Activated CD4-positive, alpha-beta T cell treated with anti-CD3 and anti-CD28 coated beads, Interleukin-2, amount 50 U/mL, for 16 hours (primary cell): ENCODE measurements at regions not wholly inside any gene's neighbourhood (a gene's known extent, or its start where the extent isn't known, plus 50 kb on each side); places are given as distances from the start of the nearest gene placed in this dataset.
"Not testable (repeated sequence)": the region's sequence is repeated elsewhere in the genome, so short reads cannot be mapped to it uniquely, and the experiment has no call there.

Source experiments
- DNase-seq: peaks from one replicate; pipeline ENCODE4 v3.0.0-alpha.2; 2020

GRCh38 chr3:89533275-89533674, 425.9 kb downstream of the EPHA3 start:
- DNase-seq: no peak

DNA sequence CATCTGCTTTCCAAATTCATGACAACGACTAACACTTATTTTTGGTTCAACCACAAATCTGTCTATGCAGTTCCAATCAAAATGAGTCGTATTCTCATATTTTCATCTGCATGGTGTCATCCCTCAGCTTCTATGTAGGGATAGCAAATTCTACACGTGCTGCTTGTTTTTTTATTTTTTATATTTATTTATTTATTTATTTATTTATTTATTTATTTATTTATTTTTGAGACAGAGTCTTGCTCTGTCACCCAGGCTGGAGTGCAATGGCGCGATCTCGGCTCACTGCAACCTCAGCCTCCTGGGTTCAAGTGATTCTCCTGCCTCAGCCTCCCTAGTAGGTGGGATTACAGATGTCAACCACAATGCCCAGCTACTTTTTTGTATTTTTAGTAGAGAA, 447.2 kb downstream of the EPHA3 start:
- not testable (repeated sequence) for DNase-seq

DNA sequence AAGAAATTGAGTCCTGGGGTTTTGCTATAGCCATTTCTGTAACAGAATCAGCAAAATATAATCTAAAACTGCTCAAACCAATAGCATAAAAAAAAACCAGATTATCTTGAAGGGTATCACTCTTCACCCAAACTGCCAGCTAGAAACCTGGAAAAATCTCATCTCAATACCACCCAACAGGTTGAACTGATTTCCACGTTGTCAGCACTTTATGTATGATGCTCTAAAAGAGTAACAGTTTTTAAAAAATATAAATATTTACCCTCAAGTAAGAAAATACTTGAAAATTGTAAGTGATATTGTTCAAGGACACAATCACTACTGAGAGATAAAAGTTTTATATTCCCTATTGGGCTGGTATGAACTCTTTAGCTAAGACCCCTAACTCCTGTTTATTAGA, 451.3 kb downstream of the EPHA3 start:
- no peak for DNase-seq

DNA sequence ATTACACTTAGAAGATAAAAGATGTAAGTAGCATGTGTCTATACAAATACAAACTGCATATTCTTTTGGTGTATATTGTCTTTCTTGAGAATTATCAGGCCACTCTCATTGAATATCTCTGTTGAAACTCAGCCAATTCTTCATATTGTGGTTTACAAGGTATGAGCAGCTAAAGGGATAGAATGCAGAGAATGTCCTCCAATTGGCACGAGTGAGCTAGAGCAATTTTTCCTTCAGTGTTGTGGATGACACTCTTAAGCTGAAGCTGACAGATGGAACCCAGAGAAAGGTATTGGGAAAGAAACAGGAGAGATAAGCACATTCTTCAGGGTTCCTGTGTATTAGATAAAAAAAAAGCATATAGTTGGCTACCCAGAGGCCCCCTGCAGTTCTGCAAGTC, 453.1 kb downstream of the EPHA3 start:
- no peak for DNase-seq

- no peak for DNase-seq
Measured at GRCh38 chr3:89562373-89562772, 455.0 kb downstream of the EPHA3 start.

DNA sequence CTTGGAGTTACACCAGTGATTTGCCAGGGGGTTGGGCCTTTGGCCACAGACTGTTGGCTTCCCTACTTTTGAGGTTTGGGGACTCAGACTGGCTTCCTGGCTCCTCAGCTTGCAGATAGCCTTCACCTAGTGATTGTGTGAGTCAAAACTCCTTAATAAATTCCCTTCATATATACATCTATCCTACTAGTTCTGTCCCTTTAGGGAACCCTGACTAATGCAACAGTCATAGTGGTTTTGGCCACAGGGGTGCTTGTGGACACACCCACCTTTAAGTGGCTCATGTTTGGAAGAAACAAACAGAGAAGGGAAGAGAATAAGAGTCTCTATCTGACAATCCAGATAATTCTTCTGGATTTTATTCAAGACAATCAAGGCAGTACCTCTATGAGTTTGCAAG, 457.7 kb downstream of the EPHA3 start:
- no peak for DNase-seq

- DNase-seq: no peak
Measured at GRCh38 chr3:89570465-89570864, 463.0 kb downstream of the EPHA3 start.

DNA sequence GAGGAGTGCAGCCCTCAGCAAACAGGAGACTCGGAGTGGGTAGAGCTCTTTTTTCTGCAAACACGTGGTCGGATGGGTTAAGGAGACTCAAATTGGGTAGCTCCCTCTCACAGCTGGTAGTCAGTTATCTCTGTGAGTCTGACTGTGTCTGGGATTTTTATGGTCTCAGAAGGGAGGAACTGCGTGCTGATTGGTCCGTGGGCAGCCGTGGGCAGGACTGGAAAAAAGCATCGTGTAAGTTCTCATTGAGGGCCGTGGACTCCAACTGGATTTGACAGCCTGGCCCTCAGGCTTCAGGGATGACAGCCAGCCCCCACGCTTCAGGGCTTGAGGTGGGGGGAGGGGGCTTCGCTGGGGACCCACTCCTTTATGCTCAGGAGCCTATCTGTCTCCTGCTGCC, 463.9 kb downstream of the EPHA3 start:
- DNase-seq: no peak

DNA sequence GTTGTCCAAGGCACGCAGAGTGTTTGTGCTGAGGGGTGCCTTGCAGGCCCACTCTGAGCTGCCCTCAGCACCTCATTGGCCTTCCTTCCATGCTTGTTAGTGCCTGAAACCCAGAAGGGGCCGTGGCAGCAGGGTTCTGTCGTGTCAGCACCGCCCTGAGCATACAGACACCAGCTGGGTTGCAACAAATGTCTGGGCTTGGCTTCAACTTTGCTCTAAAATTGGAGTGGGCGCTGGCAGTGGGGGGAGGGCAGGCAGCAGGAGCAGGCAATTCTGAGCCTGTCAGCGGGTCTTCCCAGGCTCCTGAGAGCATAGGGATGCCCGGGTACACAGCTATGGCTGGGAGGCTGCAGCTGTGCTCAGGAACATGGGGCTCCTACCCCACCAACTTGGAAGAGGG, 464.3 kb downstream of the EPHA3 start:
- DNase-seq: no peak

DNA sequence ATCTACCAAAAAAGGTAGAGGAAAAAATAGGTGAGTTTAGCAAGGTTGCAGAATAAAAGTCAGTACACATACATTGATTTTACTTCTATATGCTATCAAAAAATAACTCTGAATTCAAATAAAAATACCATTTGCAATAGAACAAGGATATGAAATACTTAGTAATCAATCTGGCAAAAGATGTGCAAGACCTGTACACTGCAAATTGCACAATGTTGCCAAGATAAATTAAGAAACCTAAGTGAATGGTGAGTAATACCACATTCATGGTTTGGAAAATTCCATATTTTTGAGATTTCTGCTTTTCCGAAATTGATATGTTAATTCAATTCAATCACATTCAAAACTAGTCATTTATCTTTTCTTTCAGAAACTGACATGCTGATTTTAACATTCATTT, 464.8 kb downstream of the EPHA3 start:
- DNase-seq: no peak

- no peak for DNase-seq
Measured at GRCh38 chr3:89576417-89576816, 469.0 kb downstream of the EPHA3 start.

GRCh38 chr3:89577637-89578530, 470.5 kb downstream of the EPHA3 start:
- no peak for DNase-seq

GRCh38 chr3:89580859-89581258, 473.4 kb downstream of the EPHA3 start:
- DNase-seq: no peak

- DNase-seq: no peak
Measured at GRCh38 chr3:89584398-89584797, 477.0 kb downstream of the EPHA3 start.

- DNase-seq: no peak
Measured at GRCh38 chr3:89586256-89586655, 478.8 kb downstream of the EPHA3 start.

DNA sequence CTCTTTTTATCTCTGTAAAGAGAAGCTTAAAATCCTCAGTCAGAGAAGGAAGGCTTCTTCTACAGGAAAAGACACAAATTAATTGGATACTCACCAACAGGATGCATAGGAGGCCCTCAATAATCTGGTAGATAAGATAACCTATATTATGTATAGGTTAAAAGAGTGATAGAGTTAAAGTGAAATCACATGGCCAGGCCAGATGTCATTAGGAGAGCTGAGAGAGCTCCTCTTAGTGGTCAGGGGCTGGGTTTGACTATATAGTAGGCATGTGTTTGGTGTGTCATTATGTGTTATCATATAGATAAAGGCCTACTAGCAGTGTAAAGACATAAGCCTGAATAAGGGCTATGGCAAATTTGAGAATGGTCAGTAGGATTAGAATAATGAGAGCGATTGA, 479.3 kb downstream of the EPHA3 start:
- DNase-seq: no peak

GRCh38 chr3:89606151-89606550, 498.7 kb downstream of the EPHA3 start:
- DNase-seq: no peak

DNA sequence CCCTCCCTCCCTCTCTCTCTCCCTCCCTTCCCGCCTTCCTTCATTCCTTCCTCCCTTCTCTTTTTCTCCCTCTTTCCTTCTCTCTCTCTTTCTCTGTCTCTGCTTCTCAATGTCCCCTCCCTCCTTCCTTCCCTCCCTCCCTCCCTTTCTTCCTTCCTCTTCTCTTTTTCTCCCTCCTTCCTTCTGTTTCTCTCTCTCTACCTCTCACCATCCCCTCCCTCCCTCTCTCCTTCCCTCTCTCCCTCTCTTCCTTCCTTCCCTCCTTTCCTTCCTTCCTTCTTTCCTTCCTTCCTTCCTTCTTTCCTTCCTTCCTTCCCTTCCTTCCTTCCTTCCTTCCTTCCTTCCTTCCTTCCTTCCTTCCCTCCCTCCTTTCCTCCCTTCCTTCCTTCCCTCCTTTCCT, 504.6 kb downstream of the EPHA3 start:
- DNase-seq: no peak

DNA sequence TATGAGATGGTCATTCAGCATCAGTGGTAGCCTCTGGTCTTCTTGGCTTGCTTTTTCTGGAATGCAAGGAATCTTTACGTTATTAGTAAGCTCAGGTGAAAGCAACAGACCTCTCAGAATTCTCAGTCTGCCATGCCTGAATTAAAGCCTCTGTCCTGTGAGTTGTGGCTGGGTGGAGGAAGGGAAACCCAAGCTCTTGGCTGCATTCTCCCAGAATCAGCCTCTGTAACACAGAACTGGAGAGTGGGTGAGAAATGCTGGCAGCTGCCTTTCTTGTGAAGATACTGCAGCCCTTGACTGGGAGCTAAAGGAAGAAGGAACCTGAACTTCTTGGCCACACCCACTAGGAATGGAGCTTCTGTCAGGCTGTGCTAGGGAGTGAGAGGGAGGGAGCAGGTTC, 505.8 kb downstream of the EPHA3 start:
- no peak for DNase-seq

DNA sequence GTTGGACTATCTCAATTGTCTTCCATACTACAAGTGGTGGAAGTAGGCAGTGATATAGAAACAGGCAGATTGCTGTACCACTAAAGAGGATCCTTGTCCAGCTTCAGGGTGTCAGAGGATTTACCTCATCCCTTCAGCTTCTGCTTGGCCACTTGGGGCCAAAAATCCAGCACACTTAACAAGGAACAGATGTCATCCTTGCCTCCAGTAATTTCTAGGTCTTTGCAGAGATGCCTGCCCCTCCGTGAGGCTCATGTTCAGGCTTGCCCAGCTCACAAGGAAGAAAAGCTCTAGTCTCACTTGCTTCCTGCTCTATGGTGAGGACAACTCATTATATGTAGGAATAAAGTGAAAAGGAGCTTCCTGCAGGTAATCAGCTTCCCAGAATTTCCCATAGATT, 510.3 kb downstream of the EPHA3 start:
- DNase-seq: no peak

- no peak for DNase-seq
Measured at GRCh38 chr3:89619263-89619662, 511.8 kb downstream of the EPHA3 start.

DNA sequence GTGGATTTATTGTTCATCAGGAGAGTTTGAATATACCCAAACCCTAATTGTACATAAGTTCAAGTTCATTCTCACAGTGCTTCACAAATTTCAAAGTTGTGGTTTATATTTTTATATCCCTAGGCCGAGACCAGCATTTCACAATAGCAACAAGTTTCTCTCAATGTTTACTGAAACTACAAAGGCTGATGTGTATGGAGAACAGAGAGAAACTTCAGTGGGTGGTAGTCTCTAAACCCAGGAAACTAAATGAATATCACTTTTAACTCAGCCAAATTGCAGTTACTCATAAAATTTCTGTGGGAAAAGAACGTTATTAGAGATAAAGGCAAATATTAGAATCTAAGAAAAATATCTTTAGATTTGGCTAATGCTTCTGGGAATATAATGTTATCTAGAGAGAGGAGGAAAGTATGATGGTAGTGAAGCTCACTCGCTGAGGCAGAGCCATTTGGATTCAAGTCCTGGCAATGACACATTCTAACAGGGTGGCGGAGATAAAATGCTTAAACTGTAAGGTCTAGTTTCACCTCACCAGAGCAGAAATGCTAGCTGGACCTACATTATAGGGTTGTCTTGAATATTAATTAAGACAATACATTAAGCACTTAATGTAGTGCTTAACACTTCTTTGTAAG, 514.8 kb downstream of the EPHA3 start:
- no peak for DNase-seq

GRCh38 chr3:89624494-89624893, 517.1 kb downstream of the EPHA3 start:
- no peak for DNase-seq

GRCh38 chr3:89625945-89626344, 518.5 kb downstream of the EPHA3 start:
- DNase-seq: no peak
